ENCODE measurements at regions not wholly inside any gene's neighbourhood (a gene's known extent, or its start where the extent isn't known, plus 50 kb on each side); places are given as distances from the start of the nearest gene placed in this dataset.

DNA sequence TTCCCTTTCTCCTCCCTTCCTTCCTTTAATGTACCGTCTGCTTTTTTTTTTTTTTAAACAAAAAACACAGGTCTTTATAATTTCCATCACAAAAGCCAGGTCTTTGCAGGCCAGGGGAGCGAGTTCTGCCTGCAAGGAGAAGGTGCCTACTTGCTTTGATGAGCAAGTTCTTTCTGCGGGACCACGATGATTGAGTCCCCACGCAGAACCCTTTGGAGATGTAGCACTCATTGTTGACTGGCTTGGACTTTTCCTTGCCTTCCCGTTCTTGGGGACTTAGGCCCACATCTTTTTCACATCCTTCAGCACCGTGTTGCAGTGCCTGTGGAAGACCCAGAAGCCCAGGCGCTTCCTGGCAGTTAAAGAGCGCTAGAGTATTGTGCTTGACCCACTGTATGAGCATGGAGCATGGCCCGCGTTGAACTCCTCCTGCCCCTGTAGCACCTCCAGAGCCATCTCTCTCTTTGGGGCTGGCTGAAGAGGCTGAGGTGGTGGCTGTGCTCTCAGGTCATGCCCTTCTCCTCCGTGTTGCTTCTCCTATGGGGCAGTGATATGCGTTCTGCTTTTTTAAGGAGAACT lies 177.6 kb downstream of the EXOC5 start:
- Histone ChIP-seq H3K27me3 (ENCODE audit: insufficient read depth, low read depth, severe bottlenecking) (no peaks in the 10 kb centered on the region), H3K36me3 (no peaks in the 10 kb centered on the region), H3K4me3 (ENCODE audit: low read depth, low read length) (no peak overlapping the region), H3K9me3 (ENCODE audit: severe bottlenecking) (peaks cover 11% of the 10 kb centered on the region), H3K27ac (0 out of 2 replicates have a peak overlapping the region, but pooled peaks have one; percentile 33)
- DNase-seq: no peak
- TF ChIP-seq, protein P1, sequence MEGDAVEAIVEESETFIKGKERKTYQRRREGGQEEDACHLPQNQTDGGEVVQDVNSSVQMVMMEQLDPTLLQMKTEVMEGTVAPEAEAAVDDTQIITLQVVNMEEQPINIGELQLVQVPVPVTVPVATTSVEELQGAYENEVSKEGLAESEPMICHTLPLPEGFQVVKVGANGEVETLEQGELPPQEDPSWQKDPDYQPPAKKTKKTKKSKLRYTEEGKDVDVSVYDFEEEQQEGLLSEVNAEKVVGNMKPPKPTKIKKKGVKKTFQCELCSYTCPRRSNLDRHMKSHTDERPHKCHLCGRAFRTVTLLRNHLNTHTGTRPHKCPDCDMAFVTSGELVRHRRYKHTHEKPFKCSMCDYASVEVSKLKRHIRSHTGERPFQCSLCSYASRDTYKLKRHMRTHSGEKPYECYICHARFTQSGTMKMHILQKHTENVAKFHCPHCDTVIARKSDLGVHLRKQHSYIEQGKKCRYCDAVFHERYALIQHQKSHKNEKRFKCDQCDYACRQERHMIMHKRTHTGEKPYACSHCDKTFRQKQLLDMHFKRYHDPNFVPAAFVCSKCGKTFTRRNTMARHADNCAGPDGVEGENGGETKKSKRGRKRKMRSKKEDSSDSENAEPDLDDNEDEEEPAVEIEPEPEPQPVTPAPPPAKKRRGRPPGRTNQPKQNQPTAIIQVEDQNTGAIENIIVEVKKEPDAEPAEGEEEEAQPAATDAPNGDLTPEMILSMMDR (IDR thresholded peaks at IDR 0.05; ENCODE audit: low read depth, low read length): no peak

DNA sequence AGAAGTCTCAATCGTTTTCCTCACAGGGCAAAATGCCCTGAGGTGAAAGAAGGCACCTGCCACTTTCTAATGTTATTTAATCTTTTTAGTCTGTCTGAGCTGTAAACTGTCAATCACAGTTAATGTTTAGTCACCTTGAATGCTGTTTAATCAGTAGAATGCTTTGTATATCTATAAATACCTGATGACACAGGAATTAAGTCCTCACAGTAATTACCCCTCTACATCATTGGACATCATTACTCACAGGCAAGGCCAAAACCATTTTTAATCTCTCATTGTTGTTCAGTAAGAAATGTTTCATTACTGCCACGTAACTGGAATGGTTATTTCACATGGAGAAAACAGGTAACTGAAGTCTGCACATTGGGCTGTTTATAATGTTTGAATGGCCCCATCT lies 178.8 kb downstream of the EXOC5 start:
- no peak for DNase-seq
- Histone ChIP-seq H3K9me3 (ENCODE audit: severe bottlenecking) (peaks cover 8% of the 10 kb centered on the region), H3K27ac (peak overlapping the region; percentile 58), H3K27me3 (ENCODE audit: insufficient read depth, low read depth, severe bottlenecking) (no peaks in the 10 kb centered on the region), H3K4me3 (ENCODE audit: low read depth, low read length) (peak overlapping the region; percentile 13; the same call in 1 of the 2 replicates), H3K36me3 (no peaks in the 10 kb centered on the region)
- TF ChIP-seq, protein P1 (IDR thresholded peaks at IDR 0.05; ENCODE audit: low read depth, low read length): no peak

DNA sequence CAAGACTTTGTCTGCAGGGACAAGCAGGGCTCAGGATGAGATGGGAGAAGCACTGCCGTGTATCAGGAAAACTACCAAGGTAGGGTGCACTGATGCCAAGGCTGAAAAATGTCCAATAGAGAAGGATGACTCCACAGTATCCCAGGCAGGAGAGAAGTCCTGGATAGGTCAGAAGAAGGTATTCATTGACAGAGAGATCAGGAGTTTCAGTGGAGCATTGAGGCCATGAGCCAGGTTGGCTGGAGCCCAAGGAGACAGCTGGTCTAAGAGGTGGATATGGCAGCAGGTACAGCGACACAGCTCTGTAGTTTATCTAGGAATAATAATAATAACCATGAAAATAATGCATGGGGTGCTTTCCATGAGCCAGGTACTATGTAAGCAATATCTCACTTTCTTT lies 180.9 kb downstream of the EXOC5 start:
- Histone ChIP-seq H3K27ac (no peak overlapping the region), H3K36me3 (no peaks in the 10 kb centered on the region), H3K27me3 (ENCODE audit: insufficient read depth, low read depth, severe bottlenecking) (no peaks in the 10 kb centered on the region), H3K9me3 (ENCODE audit: severe bottlenecking) (no peaks in the 10 kb centered on the region), H3K4me3 (ENCODE audit: low read depth, low read length) (no peak overlapping the region)
- TF ChIP-seq, protein P1 (IDR thresholded peaks at IDR 0.05; ENCODE audit: low read depth, low read length): no peak
- no peak for DNase-seq

DNA sequence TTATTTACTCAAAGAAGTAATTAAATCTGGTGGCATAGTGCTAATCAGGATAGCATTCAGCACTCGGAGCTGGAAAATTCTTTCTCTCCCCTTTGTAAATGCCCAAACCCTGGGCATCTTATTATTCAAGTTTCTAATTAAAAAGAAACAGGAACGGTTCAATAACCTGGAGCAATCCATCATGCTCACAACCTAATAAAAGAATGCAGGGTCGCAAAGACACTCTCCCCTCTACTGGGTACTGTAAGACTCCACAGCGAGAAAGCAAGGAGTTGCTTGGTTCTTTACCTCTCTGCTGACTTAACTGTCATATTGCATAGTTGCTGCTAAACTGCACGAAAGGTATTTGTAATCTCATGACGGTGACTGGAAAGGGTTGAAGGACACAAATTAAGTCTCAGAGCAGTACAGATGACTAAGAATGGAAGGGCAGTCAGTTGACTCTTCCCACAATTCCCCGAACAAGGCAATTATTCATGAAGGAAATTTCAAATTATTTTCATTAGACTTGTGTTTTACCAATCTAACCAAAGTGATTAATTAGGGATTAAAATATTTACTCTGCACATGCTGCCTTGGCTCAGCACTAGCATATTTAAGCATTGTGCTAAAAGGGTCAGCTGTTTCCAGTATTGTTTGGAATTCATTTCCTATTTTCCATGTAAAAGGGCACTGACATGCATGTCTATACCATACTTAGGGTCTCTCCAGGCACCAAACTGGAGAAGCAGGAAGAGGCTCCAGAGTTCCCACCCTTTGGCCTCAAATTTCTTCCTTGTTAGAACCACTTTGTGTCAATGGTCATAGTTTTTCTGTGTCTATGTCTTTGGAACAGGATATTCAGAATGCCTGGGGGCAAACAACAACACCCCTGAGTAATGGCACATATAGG lies 182.2 kb downstream of the EXOC5 start:
- Histone ChIP-seq H3K9me3 (ENCODE audit: severe bottlenecking) (no peaks in the 10 kb centered on the region), H3K4me3 (ENCODE audit: low read depth, low read length) (no peak overlapping the region), H3K36me3 (no peaks in the 10 kb centered on the region), H3K27me3 (ENCODE audit: insufficient read depth, low read depth, severe bottlenecking) (no peaks in the 10 kb centered on the region), H3K27ac (peak overlapping the region; percentile 24)
- TF ChIP-seq, protein P1 (IDR thresholded peaks at IDR 0.05; ENCODE audit: low read depth, low read length): no peak
- DNase-seq: no peak

DNA sequence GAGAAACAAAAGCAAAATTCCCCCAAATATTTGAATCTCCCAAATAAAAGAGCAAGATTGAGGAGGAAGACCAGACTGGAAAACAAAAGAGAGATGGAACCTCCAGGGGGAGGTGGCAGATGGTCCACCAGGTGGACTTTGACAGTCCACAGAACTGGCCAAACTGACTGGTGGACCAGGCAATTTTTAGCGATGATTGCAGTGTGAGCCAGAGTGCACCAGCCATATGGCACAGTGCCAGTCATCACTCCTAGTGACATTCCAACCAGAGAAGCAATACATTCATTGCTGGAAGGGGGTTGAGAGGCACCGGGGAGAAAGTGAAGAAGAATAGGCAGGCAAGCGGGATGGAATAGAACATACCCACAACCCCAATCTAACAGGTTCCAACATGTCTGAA lies 182.9 kb downstream of the EXOC5 start:
- Histone ChIP-seq H3K4me3 (ENCODE audit: low read depth, low read length) (no peak overlapping the region), H3K27ac (peak overlapping the region; percentile 24), H3K27me3 (ENCODE audit: insufficient read depth, low read depth, severe bottlenecking) (no peaks in the 10 kb centered on the region), H3K36me3 (no peaks in the 10 kb centered on the region), H3K9me3 (ENCODE audit: severe bottlenecking) (no peaks in the 10 kb centered on the region)
- DNase-seq: no peak
- TF ChIP-seq, protein P1 (IDR thresholded peaks at IDR 0.05; ENCODE audit: low read depth, low read length): no peak

Data from WERI-Rb-1 (cell line).